GM10266 (cell line): ENCODE measurements at regions not wholly inside any gene's neighbourhood (a gene's known extent, or its start where the extent isn't known, plus 50 kb on each side); places are given as distances from the start of the nearest gene placed in this dataset.

Experiments
- DNase-seq: peaks from one replicate; pipeline ENCODE4 v3.0.0; 2012; ENCODE audit errors: extremely low spot score
- TF ChIP-seq, protein P1 (sequence below): IDR thresholded peaks from 2 replicates; pipeline ENCODE4 v1.5.1; 2012; ENCODE audit warnings: mild to moderate bottlenecking, low read depth; ENCODE audit not compliant: control insufficient read depth, insufficient read depth; ENCODE audit errors: missing control alignments

DNA sequence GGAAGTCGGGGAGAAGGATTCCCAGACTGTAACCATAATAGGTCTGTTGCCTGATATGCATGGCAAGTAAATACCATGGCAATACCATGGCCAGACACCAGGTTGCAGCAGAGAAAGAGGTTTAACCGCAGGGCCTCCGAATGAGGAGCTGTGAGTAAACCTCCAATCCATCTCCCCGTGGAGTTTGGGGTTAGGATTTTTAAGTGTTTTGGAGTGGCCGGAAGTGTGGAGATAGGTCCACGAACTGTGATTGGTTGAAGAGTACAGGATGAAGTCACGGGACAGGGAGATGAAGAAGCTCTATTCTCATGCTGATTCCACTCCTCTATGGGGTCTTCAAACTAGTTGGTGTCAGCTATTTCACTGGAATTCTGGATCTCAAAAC is 127.9 kb downstream of the ST8SIA2 start:
- peak; percentile 53 for DNase-seq
- TF ChIP-seq, protein P1, sequence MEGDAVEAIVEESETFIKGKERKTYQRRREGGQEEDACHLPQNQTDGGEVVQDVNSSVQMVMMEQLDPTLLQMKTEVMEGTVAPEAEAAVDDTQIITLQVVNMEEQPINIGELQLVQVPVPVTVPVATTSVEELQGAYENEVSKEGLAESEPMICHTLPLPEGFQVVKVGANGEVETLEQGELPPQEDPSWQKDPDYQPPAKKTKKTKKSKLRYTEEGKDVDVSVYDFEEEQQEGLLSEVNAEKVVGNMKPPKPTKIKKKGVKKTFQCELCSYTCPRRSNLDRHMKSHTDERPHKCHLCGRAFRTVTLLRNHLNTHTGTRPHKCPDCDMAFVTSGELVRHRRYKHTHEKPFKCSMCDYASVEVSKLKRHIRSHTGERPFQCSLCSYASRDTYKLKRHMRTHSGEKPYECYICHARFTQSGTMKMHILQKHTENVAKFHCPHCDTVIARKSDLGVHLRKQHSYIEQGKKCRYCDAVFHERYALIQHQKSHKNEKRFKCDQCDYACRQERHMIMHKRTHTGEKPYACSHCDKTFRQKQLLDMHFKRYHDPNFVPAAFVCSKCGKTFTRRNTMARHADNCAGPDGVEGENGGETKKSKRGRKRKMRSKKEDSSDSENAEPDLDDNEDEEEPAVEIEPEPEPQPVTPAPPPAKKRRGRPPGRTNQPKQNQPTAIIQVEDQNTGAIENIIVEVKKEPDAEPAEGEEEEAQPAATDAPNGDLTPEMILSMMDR, result peak; percentile 75

DNA sequence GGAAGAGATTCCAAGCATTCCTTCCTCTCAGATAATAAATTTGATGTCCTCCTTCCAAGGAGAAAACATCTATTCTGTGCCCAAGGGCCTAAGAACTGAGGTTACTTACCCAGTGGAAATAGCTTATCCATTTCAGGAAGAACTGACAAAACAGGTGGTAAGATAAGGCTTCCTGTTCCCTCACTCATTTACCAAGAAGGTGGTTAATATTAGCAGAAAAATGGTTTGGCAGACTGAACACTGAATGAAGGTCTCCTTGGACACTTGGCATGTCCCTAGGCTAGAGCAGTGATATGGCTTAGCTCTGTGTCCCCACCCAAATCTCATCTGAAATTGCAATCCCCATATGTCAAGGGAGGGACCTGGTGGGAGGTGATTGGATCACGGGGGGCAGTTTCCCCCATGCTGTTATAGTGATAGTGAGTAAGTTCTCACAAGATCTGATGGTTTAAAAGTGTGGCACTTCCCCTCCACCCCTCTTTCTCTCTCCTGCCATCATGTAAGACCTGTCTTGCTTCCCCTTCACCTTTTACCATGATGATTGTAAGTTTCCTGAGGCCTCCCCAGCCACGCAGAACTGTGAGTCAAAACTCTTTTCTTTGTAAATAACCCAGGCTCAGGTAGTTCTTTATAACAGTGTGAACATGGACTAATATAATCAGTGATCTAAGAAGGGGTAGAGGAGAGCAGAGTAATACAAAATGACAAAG is 127.4 kb downstream of the ST8SIA2 start:
- no peak for DNase-seq
- TF ChIP-seq, protein P1, result no peak

DNA sequence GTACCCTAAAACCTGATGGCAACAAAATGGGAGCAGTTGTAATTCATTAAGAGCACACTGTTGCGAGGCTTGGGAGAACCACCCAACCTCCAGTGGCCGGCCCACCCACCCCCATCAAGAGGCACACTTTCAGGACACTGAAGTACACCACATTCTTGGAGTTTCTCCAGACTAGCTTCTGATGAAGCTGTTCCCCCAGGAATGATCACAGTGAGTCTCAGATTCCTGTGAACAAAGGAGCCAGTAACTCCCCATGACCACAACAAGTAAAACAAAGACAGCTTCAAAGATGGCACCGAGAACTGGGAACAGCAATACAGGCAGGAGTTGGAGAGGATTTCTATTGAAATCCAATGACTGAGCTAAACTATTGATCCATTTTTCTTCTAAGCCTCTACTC is 126.0 kb downstream of the ST8SIA2 start:
- DNase-seq, result no peak
- TF ChIP-seq, protein P1, result no peak
